Pancreas (tissue), 10 donors: ENCODE measurements at regions not wholly inside any gene's neighbourhood (a gene's known extent, or its start where the extent isn't known, plus 50 kb on each side); places are given as distances from the start of the nearest gene placed in this dataset.
A peak's percentile ranks its signal among the peaks of the same experiment; 100 is the strongest.

Source experiments
- ATAC-seq, 4 donors: fragments of 200-7000 bp; cut with Tn5 transposase; one replicate each; pipeline versions ENCODE4 v1.8.0 to v1.9.1; 2020; ENCODE audit warnings: mild to moderate bottlenecking in 4 of 4, moderate library complexity in 4 of 4
- DNase-seq, 6 donors: peaks; one replicate each; pipeline ENCODE4 v3.0.0-alpha.2; 2020
- FAIRE-seq: peaks from 2 replicates; lab custom pipeline; 2012; peaks lifted over from hg19 to GRCh38; lab: Jason Lieb, UNC
- H3K27ac ChIP-seq, 4 donors: fragments of 200-600 bp; sonication (generic); 1 replicate in 3 of 4; 2 replicates in 1 of 4; pipeline versions ENCODE4 v1.5.0 to v1.8.0; 2020
- H3K27me3 ChIP-seq, 4 donors: fragments of 200-600 bp; one replicate each; pipeline ENCODE4 v1.8.0; 2021
- H3K36me3 ChIP-seq, 3 donors: fragments of 200-600 bp; sonication (generic) in 1 of 3; one replicate each; pipeline versions ENCODE4 v1.5.0 to v1.8.0; 2020 to 2021
- H3K4me1 ChIP-seq, 3 donors: fragments of 200-600 bp; one replicate each; pipeline ENCODE4 v1.8.0; 2021
- H3K4me3 ChIP-seq, 4 donors: fragments of 200-600 bp; sonication (generic) in 2 of 4; one replicate each; pipeline versions ENCODE4 v1.5.0 to v1.8.0; 2020 to 2021
- H3K9me3 ChIP-seq, 4 donors: fragments of 200-600 bp; one replicate each; pipeline ENCODE4 v1.8.0; 2021
- CTCF ChIP-seq, 4 donors: fragments of 200-600 bp; sonication (generic) in 3 of 4; IDR thresholded peaks; one replicate each; pipeline versions ENCODE4 v1.5.0 to v1.8.0; 2021; ENCODE audit warnings: antibody characterized with exemption in 4 of 4
- WGBS, 2 donors: extraction: QIAGEN DNeasy Blood & Tissue Kit; methylation state at CpG; one replicate each; pipeline ENCODE4 v1.1.7; 2013; 5-methylcytosine and 5-hydroxymethylcytosine counted together
- intact Hi-C, 3 donors: fragments of 100-400 bp; cut with DNase I; formaldehyde crosslinking; loops; one replicate each; pipeline versions ENCODE4 v1.11.1 to v1.14.2; 2022
- donor health status: healthy with polysubstance abuse.
- donor health status: DM: no; HTN: no; CAD: no; lungs with moderate emphysema.
- donor health status: DM: no; HTN: no; CAD: no.
- donor health status: control.
- donor health status: control.
- donor health status: Bipolar disorder and iron deficiency.
- donor health status: DM: yes; HTN: yes; CAD: no.
- donor health status: DM: no; HTN: no; CAD: no.
- donor health status: DM: no; HTN: no; CAD: no.
- donor health status: DM: yes; HTN: yes; CAD: no.

GRCh38 chr22:48836673-48837340 lies 990.9 kb downstream of the BRD1 start:
- Histone ChIP-seq H3K9me3 (no peaks in the 10 kb centered on the region), H3K27ac (no peak overlapping the region), H3K36me3 (no peaks in the 10 kb centered on the region), H3K4me1 (no peaks in the 10 kb centered on the region), H3K4me3 (no peak overlapping the region), H3K27me3 (peaks cover 0 to 8% (median 0%) of the 10 kb centered on the region in 4 donors)
- DNase-seq (peak in 1 of 6 donors; percentile 30), ATAC-seq (no peak), FAIRE-seq (no peak)
- WGBS, 2 donors = 65 to 69% methylated on average over 19 of the region's 19 CpGs
- no peak for TF ChIP-seq CTCF (IDR thresholded peaks at IDR 0.05)
- intact Hi-C loops = no loop called here

GRCh38 chr22:48835857-48836672 lies 991.6 kb downstream of the BRD1 start:
- peak in 1 of 6 donors; percentile 35 for DNase-seq
- H3K36me3 ChIP-seq = no peaks in the 10 kb centered on the region
- ATAC-seq = no peak
- peaks cover 0 to 8% (median 2%) of the 10 kb centered on the region in 4 donors for H3K27me3 ChIP-seq
- H3K9me3 ChIP-seq = no peaks in the 10 kb centered on the region
- no peak overlapping the region for H3K4me3 ChIP-seq
- FAIRE-seq = no peak
- no peak for TF ChIP-seq CTCF (IDR thresholded peaks at IDR 0.05)
- H3K27ac ChIP-seq = no peak overlapping the region
- intact Hi-C loops = no loop called here
- WGBS, 2 donors = 56 to 66% methylated on average over 33 of the region's 33 CpGs
- no peaks in the 10 kb centered on the region for H3K4me1 ChIP-seq

GRCh38 chr22:48835364-48835763 lies 992.3 kb downstream of the BRD1 start:
- Histone ChIP-seq H3K9me3 (no peaks in the 10 kb centered on the region), H3K27ac (no peak overlapping the region), H3K36me3 (no peaks in the 10 kb centered on the region), H3K27me3 (peaks cover 0 to 8% (median 2%) of the 10 kb centered on the region in 4 donors), H3K4me3 (no peak overlapping the region), H3K4me1 (no peaks in the 10 kb centered on the region)
- DNase-seq (no peak), FAIRE-seq (no peak), ATAC-seq (no peak)
- WGBS, 2 donors = 25 to 26% methylated on average over 11 of the region's 11 CpGs
- TF ChIP-seq CTCF (IDR thresholded peaks at IDR 0.05) = no peak
- intact Hi-C loops = no loop called here

GRCh38 chr22:48834404-48834803 lies 993.3 kb downstream of the BRD1 start:
- ATAC-seq = no peak
- no peaks in the 10 kb centered on the region for H3K9me3 ChIP-seq
- no peak overlapping the region for H3K4me3 ChIP-seq
- intact Hi-C loops = no loop called here
- H3K36me3 ChIP-seq = no peaks in the 10 kb centered on the region
- peaks cover 0 to 8% (median 2%) of the 10 kb centered on the region in 4 donors for H3K27me3 ChIP-seq
- H3K27ac ChIP-seq = no peak overlapping the region
- no peaks in the 10 kb centered on the region for H3K4me1 ChIP-seq
- no peak for DNase-seq
- TF ChIP-seq CTCF (IDR thresholded peaks at IDR 0.05) = no peak
- WGBS, 2 donors = 45 to 49% methylated on average over 5 of the region's 5 CpGs
- FAIRE-seq = no peak
